ENCODE measurements at regions not wholly inside any gene's neighbourhood (a gene's known extent, or its start where the extent isn't known, plus 50 kb on each side); places are given as distances from the start of the nearest gene placed in this dataset.
A peak's percentile ranks its signal among the peaks of the same experiment; 100 is the strongest.

DNA sequence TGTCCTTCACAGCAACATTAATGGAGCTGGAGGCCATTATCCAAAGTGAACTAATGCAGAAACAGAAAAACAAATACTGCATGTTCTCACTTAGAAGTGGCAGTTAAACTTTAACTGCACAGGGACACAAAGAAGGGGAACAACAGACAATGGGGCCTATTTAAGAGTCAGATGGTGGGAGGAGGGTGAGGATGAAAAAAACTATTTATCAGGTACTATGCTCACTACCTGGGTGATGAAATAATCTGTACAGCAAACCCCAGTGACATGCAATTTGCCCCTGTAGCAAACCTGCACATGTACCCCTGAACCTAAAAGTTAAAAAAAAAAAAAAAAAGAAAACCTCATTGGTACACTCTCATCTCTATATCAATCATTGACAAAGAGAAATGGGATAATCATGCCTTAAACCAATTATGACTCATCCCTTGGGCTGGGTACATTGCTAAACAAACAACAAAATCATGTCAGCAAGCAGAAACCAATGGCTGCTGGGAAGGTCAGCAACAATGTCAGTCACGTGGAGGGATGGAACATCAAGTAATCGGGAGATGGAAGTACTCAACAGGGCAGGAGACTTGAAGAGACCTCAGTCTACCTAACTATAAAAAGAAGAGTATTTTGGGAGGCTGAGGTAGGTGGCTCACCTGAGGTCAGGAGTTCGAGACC lies 479.2 kb downstream of the RMST start:
- Mint-ChIP-seq H3K4me3 (no peak overlapping the region), H3K9me3 (ENCODE audit: insufficient read depth) (peaks cover 3% of the 10 kb centered on the region), H3K36me3 (ENCODE audit: low read depth) (no peaks in the 10 kb centered on the region), H3K4me1 (ENCODE audit: low read depth) (no peaks in the 10 kb centered on the region), H3K27me3 (ENCODE audit: low read depth) (no peaks in the 10 kb centered on the region), H3K27ac (no peak overlapping the region)
- no peak for ATAC-seq
- ChIA-PET CTCF (no interaction called here), POLR2A (no interaction called here)
- DNase-seq: no peak

DNA sequence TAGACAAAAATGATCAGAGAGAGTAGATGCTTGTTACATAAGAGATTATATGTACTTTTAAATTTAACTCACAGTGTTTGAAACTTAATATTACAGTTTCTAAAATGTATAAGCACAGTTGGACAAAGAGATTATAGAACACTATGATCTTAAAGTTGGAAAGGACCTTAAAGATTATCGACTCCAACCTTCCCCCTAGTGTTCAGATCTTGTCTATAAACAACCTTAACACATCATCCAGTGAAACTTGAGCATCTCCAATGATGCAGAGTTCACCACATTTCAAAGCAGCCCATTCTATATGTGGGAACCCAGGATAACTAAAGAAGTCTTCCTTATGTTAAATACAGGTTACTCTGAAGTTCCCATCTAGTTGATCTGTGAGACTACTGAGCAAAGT lies 480.8 kb downstream of the RMST start:
- ChIA-PET POLR2A (no interaction called here), CTCF (no interaction called here)
- Mint-ChIP-seq H3K27ac (no peak overlapping the region), H3K9me3 (ENCODE audit: insufficient read depth) (peaks cover 3% of the 10 kb centered on the region), H3K27me3 (ENCODE audit: low read depth) (no peaks in the 10 kb centered on the region), H3K4me1 (ENCODE audit: low read depth) (no peaks in the 10 kb centered on the region), H3K4me3 (no peak overlapping the region), H3K36me3 (ENCODE audit: low read depth) (no peaks in the 10 kb centered on the region)
- ATAC-seq (no peak), DNase-seq (no peak)

DNA sequence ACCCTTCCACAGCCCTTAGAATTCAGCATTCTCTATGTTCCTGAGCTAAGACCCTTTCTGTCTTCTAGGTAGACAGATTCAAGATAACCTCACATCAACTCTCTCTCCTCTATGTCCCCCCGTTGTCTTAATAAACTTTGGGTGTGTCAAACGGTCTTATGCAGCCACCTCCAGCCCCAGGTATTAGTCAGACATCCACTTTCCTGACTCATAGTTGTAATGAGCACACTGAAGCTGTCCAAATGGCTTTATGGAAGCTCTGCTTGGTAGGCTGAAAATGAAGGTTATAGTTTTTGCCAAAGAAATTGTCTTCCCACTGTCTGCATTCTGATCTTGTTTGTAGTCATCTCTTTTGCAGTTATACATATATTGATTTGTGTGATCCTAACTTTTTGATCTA lies 482.0 kb downstream of the RMST start:
- Mint-ChIP-seq H3K27me3 (ENCODE audit: low read depth) (no peaks in the 10 kb centered on the region), H3K4me3 (no peak overlapping the region), H3K9me3 (ENCODE audit: insufficient read depth) (peaks cover 3% of the 10 kb centered on the region), H3K36me3 (ENCODE audit: low read depth) (no peaks in the 10 kb centered on the region), H3K4me1 (ENCODE audit: low read depth) (no peaks in the 10 kb centered on the region), H3K27ac (no peak overlapping the region)
- ChIA-PET CTCF (no interaction called here), POLR2A (no interaction called here)
- no peak for DNase-seq
- ATAC-seq: no peak

GRCh38 chr12:97946701-97947100 lies 484.1 kb downstream of the RMST start:
- ChIA-PET POLR2A (no interaction called here), CTCF (no interaction called here)
- no peaks in the 10 kb centered on the region for H3K27me3 Mint-ChIP-seq (ENCODE audit: low read depth)
- H3K4me1 Mint-ChIP-seq (ENCODE audit: low read depth): no peaks in the 10 kb centered on the region
- no peak overlapping the region for H3K4me3 Mint-ChIP-seq
- no peaks in the 10 kb centered on the region for H3K36me3 Mint-ChIP-seq (ENCODE audit: low read depth)
- H3K27ac Mint-ChIP-seq: no peak overlapping the region
- no peaks in the 10 kb centered on the region for H3K9me3 Mint-ChIP-seq (ENCODE audit: insufficient read depth)
- DNase-seq (no peak), ATAC-seq (no peak)

DNA sequence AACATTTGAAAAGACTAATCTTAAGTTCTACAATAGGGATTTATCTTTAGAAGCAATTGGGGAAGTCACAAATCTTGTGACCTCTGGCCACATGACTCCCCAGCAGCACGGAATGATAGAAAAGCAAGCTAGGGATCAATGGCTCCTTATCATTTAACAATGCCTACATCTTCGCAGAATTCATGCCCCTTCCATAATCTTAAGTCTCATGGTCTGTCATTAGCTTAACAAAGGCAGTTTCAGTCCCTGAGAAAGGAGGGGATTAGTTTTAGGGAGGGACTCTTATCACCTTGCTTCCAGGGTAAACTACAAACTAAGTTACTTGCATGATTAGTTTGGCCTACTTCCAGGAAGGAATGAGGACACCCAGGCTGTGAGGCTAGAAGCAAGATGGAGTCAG lies 486.0 kb downstream of the RMST start:
- Mint-ChIP-seq H3K4me1 (ENCODE audit: low read depth) (no peaks in the 10 kb centered on the region), H3K36me3 (ENCODE audit: low read depth) (no peaks in the 10 kb centered on the region), H3K9me3 (ENCODE audit: insufficient read depth) (no peaks in the 10 kb centered on the region), H3K4me3 (no peak overlapping the region), H3K27me3 (ENCODE audit: low read depth) (no peaks in the 10 kb centered on the region), H3K27ac (no peak overlapping the region)
- CTCF ChIA-PET: no interaction called here
- ATAC-seq: no peak
- POLR2A ChIA-PET: no interaction called here
- DNase-seq: no peak

GRCh38 chr12:97951239-97951638 lies 488.6 kb downstream of the RMST start:
- DNase-seq (no peak), ATAC-seq (no peak)
- Mint-ChIP-seq H3K27ac (no peak overlapping the region), H3K4me1 (ENCODE audit: low read depth) (no peaks in the 10 kb centered on the region), H3K4me3 (no peak overlapping the region), H3K27me3 (ENCODE audit: low read depth) (no peaks in the 10 kb centered on the region), H3K36me3 (ENCODE audit: low read depth) (no peaks in the 10 kb centered on the region), H3K9me3 (ENCODE audit: insufficient read depth) (no peaks in the 10 kb centered on the region)
- CTCF ChIA-PET: no interaction called here
- POLR2A ChIA-PET: no interaction called here

GRCh38 chr12:97951717-97952116 lies 489.1 kb downstream of the RMST start:
- H3K27ac Mint-ChIP-seq: no peak overlapping the region
- DNase-seq (no peak), ATAC-seq (no peak)
- no peaks in the 10 kb centered on the region for H3K4me1 Mint-ChIP-seq (ENCODE audit: low read depth)
- no peak overlapping the region for H3K4me3 Mint-ChIP-seq
- H3K9me3 Mint-ChIP-seq (ENCODE audit: insufficient read depth): no peaks in the 10 kb centered on the region
- ChIA-PET POLR2A (interaction anchor here (0.6 kb wide), 1 partner anchor 126 kb away, joined by 3 read pairs; no protein-coding TSS in a partner anchor), CTCF (no interaction called here)
- no peaks in the 10 kb centered on the region for H3K27me3 Mint-ChIP-seq (ENCODE audit: low read depth)
- no peaks in the 10 kb centered on the region for H3K36me3 Mint-ChIP-seq (ENCODE audit: low read depth)

- ChIA-PET CTCF (no interaction called here), POLR2A (no interaction called here)
- no peak overlapping the region for H3K4me3 Mint-ChIP-seq
- no peaks in the 10 kb centered on the region for H3K4me1 Mint-ChIP-seq (ENCODE audit: low read depth)
- no peaks in the 10 kb centered on the region for H3K36me3 Mint-ChIP-seq (ENCODE audit: low read depth)
- ATAC-seq (no peak), DNase-seq (no peak)
- H3K27ac Mint-ChIP-seq: no peak overlapping the region
- no peaks in the 10 kb centered on the region for H3K27me3 Mint-ChIP-seq (ENCODE audit: low read depth)
- no peaks in the 10 kb centered on the region for H3K9me3 Mint-ChIP-seq (ENCODE audit: insufficient read depth)
Measured at GRCh38 chr12:97957109-97957508, 494.5 kb downstream of the RMST start.

DNA sequence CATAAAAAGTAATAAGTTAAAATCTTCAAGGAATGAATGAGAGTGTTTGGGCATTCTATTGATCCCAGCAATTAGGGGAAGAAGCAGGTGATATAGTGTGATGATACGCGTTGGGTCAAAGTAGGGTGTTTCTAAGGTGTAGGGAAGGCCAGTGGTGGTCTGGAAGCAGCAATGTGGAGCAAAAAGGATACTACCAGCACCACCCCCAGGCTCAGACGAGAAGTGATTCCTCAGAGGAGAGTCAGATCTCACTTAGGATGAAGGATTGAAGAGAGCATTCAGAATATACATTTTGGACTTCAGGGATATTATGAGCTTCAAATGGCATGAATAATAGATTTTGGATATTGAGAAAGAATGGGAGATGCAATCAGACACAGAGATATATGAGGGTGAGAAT lies 497.6 kb downstream of the RMST start:
- no peak overlapping the region for H3K27ac Mint-ChIP-seq
- CTCF ChIA-PET: interaction anchor here (0.7 to 1.7 kb wide), 7 partner anchors 10 to 1383 kb away, joined by 3 to 9 read pairs (median 3); no protein-coding TSS in a partner anchor
- DNase-seq: no peak
- no peaks in the 10 kb centered on the region for H3K9me3 Mint-ChIP-seq (ENCODE audit: insufficient read depth)
- POLR2A ChIA-PET: no interaction called here
- H3K4me1 Mint-ChIP-seq (ENCODE audit: low read depth): no peaks in the 10 kb centered on the region
- ATAC-seq: no peak
- H3K36me3 Mint-ChIP-seq (ENCODE audit: low read depth): no peaks in the 10 kb centered on the region
- no peaks in the 10 kb centered on the region for H3K27me3 Mint-ChIP-seq (ENCODE audit: low read depth)
- no peak overlapping the region for H3K4me3 Mint-ChIP-seq

DNA sequence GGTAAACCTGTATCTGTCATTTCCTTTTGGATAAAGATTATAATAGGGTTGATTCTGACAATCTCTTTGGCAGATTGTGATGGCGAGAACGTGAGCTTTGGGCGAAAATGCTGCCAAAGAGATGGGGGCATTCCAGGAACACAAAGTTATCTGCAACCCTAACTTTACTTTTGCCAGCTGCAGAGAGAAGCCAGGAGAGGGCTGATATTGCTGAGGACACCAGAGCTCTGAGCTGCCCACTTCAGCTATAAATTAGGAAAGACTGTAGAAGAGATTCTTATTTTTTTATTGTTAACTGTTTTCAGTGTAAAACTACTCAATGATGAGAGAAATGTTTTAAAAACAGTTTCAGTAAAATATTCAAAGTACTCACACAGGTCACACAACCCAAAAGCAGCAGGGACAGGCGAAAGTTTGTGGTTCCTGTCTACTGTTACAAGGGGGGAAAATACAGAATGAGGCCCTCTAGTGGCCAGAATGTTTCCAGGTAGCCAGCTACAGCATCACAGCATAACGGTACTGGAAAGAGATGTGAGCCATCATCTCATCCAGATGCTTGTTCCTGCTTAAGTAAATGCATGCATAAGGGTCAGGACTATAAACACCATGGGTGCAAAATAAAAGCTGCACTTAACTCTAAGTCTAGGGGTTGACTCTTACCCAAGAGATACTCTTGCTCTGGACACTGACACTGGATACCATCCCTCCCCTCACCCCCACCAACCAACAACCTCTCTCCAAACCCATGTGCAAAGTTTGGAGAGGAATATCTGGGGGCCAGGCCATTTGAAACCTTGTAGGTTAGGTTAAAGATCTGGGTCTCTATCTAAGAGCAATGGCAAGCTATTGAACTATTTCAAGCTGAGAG lies 498.4 kb downstream of the RMST start:
- POLR2A ChIA-PET: no interaction called here
- DNase-seq: peak; percentile 36
- Mint-ChIP-seq H3K36me3 (ENCODE audit: low read depth) (no peaks in the 10 kb centered on the region), H3K4me1 (ENCODE audit: low read depth) (no peaks in the 10 kb centered on the region), H3K27me3 (ENCODE audit: low read depth) (no peaks in the 10 kb centered on the region), H3K4me3 (no peak overlapping the region), H3K9me3 (ENCODE audit: insufficient read depth) (no peaks in the 10 kb centered on the region), H3K27ac (no peak overlapping the region)
- no peak for ATAC-seq
- CTCF ChIA-PET: interaction anchor here (0.7 to 1.7 kb wide), 11 partner anchors 9 to 1383 kb away, joined by 3 to 9 read pairs (median 3); no protein-coding TSS in a partner anchor

- ChIA-PET POLR2A (no interaction called here), CTCF (no interaction called here)
- DNase-seq (no peak), ATAC-seq (no peak)
- Mint-ChIP-seq H3K36me3 (ENCODE audit: low read depth) (no peaks in the 10 kb centered on the region), H3K27ac (no peak overlapping the region), H3K4me3 (no peak overlapping the region), H3K9me3 (ENCODE audit: insufficient read depth) (no peaks in the 10 kb centered on the region), H3K4me1 (ENCODE audit: low read depth) (no peaks in the 10 kb centered on the region), H3K27me3 (ENCODE audit: low read depth) (no peaks in the 10 kb centered on the region)
Measured at GRCh38 chr12:97967831-97968230, 505.2 kb downstream of the RMST start.

GRCh38 chr12:97968641-97969197 lies 506.1 kb downstream of the RMST start:
- no peaks in the 10 kb centered on the region for H3K36me3 Mint-ChIP-seq (ENCODE audit: low read depth)
- no peak for ATAC-seq
- H3K27me3 Mint-ChIP-seq (ENCODE audit: low read depth): no peaks in the 10 kb centered on the region
- H3K4me1 Mint-ChIP-seq (ENCODE audit: low read depth): no peaks in the 10 kb centered on the region
- ChIA-PET CTCF (interaction anchor here (1.9 kb wide), 1 partner anchor 8 kb away, joined by 9 read pairs; no protein-coding TSS in a partner anchor), POLR2A (no interaction called here)
- no peaks in the 10 kb centered on the region for H3K9me3 Mint-ChIP-seq (ENCODE audit: insufficient read depth)
- no peak overlapping the region for H3K27ac Mint-ChIP-seq
- DNase-seq: no peak
- no peak overlapping the region for H3K4me3 Mint-ChIP-seq
